ENCODE measurements at regions not wholly inside any gene's neighbourhood (a gene's known extent, or its start where the extent isn't known, plus 50 kb on each side); places are given as distances from the start of the nearest gene placed in this dataset.

DNA sequence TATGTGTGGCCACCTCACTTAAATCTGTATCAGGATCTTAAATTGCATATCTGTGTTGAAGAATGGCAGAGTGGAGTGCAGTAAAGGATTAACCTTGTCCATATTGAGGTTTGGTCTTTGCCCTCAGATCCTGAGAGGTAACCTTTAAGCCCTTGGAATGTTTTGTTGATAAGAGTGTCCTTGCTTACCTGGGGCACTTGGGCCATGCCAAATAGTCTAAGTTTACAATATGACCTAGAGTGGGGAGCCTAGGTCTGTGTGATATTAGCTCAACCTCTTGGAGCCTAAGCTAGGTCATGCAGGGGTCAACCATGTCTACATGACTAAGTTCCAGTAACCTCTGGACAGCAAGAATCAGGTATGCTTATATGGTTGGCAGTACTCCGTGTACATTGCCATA lies 792.5 kb downstream of the DIAPH3 start:
- Histone ChIP-seq H4K20me1 (ENCODE audit: insufficient read depth, low read length) (no peaks in the 10 kb centered on the region), H3K4me3 (replicated peaks in 1 of 3; ENCODE audit: insufficient read depth in 1 of 3, low read depth in 2 of 3, low read length in 3 of 3) (no peak overlapping the region), H3K9ac (ENCODE audit: insufficient read depth, low read depth, low read length) (no peak overlapping the region), H3K36me3 (replicated peaks in 1 of 2; ENCODE audit: control insufficient read depth in 1 of 2, insufficient read depth in 2 of 2, low read length in 2 of 2) (no peaks in the 10 kb centered on the region), H3K79me2 (ENCODE audit: insufficient read depth, low read length) (no peaks in the 10 kb centered on the region), H2AFZ (ENCODE audit: low read length) (no peak overlapping the region), H3K4me2 (ENCODE audit: low read depth, low read length) (no peak overlapping the region), H3K9me3 (ENCODE audit: low read length) (no peaks in the 10 kb centered on the region), H3K27me3 (ENCODE audit: control insufficient read depth in 1 of 2, insufficient read depth in 2 of 2, low read length in 2 of 2) (no peaks in the 10 kb centered on the region), H3K27ac (ENCODE audit: extremely low read length, insufficient read depth, low read length) (no peak overlapping the region), H3K4me1 (ENCODE audit: insufficient read depth, low read length) (no peaks in the 10 kb centered on the region)
- intact Hi-C loops (cut with micrococcal nuclease; ENCODE audit: unreplicated experiment): no loop called here
- BruUV-seq (replicated peaks): no TSS peak
- TF ChIP-seq, protein P1, sequence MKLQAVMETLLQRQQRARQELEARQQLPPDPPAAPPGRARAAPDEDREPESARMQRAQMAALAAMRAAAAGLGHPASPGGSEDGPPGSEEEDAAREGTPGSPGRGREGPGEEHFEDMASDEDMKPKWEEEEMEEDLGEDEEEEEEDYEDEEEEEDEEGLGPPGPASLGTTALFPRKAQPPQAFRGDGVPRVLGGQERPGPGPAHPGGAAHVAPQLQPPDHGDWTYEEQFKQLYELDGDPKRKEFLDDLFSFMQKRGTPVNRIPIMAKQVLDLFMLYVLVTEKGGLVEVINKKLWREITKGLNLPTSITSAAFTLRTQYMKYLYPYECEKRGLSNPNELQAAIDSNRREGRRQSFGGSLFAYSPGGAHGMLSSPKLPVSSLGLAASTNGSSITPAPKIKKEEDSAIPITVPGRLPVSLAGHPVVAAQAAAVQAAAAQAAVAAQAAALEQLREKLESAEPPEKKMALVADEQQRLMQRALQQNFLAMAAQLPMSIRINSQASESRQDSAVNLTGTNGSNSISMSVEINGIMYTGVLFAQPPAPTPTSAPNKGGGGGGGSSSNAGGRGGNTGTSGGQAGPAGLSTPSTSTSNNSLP (IDR thresholded peaks at IDR 0.05; ENCODE audit: low read depth, low read length): no peak
- TF ChIP-seq POGK (CRISPR knock-in tag; conservative IDR thresholded peaks at IDR 0.05): no peak
- TF ChIP-seq, protein P2, sequence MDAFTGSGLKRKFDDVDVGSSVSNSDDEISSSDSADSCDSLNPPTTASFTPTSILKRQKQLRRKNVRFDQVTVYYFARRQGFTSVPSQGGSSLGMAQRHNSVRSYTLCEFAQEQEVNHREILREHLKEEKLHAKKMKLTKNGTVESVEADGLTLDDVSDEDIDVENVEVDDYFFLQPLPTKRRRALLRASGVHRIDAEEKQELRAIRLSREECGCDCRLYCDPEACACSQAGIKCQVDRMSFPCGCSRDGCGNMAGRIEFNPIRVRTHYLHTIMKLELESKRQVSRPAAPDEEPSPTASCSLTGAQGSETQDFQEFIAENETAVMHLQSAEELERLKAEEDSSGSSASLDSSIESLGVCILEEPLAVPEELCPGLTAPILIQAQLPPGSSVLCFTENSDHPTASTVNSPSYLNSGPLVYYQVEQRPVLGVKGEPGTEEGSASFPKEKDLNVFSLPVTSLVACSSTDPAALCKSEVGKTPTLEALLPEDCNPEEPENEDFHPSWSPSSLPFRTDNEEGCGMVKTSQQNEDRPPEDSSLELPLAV (CRISPR knock-in tag; conservative IDR thresholded peaks at IDR 0.05; ENCODE audit: low read depth): no peak
- no peak for TF ChIP-seq LBX2 (CRISPR knock-in tag; IDR thresholded peaks at IDR 0.05; ENCODE audit: borderline replicate concordance)
- ATAC-seq (no peak), FAIRE-seq (no peak), DNase-seq (ENCODE audit: low spot score) (no peak)
- 11% methylated on average over 1 of the region's 1 CpG for WGBS (ENCODE audit: low lambda C conversion rate)
- in situ Hi-C loops (cut with HindIII; ENCODE audit: extremely low pct_ligation_motif_present, low pct_unique_long_range_greater_than_20kb): no loop called here
- CTCF ChIA-PET (ENCODE audit: low intra/inter-chr PET ratio, low total read pairs): no interaction called here
- POLR2A ChIA-PET: no interaction called here

Data from HepG2 (cell line).